ENCODE measurements at regions not wholly inside any gene's neighbourhood (a gene's known extent, or its start where the extent isn't known, plus 50 kb on each side); places are given as distances from the start of the nearest gene placed in this dataset.

DNA sequence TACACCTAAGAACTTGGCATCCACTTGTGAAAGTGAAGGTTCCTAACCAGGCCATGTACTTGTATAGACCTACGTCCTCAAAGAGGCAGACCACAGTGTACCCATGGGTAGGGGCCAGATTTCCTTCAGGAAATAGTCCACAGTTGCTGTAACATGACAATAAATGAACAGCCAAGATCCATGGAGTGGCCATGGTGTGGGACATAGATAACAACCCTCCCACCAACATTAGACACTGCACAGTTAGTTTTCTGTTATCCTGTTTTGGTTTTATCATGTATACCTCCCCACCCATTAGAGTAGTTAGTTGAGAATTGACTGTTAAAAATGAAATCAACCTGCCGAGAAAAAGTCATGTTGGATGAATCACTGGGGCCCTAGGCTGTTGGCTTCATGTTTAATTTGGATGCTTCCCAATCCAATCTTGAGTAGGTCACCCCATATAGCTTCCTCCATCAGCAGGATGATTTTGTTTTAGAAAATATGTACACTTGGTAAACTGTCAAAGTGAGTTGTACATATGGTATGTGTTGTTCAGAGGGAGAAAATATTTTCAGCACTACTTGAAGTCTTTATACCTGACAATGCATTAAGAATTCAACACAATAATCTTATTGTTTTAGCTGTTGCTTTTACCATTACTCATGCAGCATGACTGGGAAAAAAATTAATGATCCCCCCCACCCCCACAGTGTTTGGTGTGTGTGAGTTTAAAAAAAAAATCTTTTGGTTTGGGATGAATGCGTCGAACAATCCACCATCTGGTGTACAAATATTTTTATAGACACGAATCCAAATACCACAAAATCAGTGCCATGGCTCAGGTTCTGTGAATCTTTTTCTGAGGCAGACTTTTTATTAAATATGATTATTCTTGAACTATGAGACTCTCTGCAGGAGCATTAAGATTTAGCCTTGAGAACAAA lies 88.3 kb upstream of the ARHGAP29 start:
- H3K27ac ChIP-seq, result peak overlapping the region; percentile 61
- H3K4me1 ChIP-seq, result peaks cover 40% of the 10 kb centered on the region
- 16% methylated on average over 5 of the region's 5 CpGs for WGBS
- no peak for DNase-seq (ENCODE audit: low spot score in 2 of 2)
- no peak overlapping the region for H3K4me3 ChIP-seq
- no peak for TF ChIP-seq EP300 (IDR thresholded peaks at IDR 0.05)
- TF ChIP-seq, protein P1, sequence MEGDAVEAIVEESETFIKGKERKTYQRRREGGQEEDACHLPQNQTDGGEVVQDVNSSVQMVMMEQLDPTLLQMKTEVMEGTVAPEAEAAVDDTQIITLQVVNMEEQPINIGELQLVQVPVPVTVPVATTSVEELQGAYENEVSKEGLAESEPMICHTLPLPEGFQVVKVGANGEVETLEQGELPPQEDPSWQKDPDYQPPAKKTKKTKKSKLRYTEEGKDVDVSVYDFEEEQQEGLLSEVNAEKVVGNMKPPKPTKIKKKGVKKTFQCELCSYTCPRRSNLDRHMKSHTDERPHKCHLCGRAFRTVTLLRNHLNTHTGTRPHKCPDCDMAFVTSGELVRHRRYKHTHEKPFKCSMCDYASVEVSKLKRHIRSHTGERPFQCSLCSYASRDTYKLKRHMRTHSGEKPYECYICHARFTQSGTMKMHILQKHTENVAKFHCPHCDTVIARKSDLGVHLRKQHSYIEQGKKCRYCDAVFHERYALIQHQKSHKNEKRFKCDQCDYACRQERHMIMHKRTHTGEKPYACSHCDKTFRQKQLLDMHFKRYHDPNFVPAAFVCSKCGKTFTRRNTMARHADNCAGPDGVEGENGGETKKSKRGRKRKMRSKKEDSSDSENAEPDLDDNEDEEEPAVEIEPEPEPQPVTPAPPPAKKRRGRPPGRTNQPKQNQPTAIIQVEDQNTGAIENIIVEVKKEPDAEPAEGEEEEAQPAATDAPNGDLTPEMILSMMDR (IDR thresholded peaks at IDR 0.05), result no peak
- no peak for TF ChIP-seq POLR2A (IDR thresholded peaks at IDR 0.05)
- TF ChIP-seq POLR2AphosphoS5 (IDR thresholded peaks at IDR 0.05), result no peak
- no peaks in the 10 kb centered on the region for H3K36me3 ChIP-seq
- no peaks in the 10 kb centered on the region for H3K9me3 ChIP-seq
- H3K27me3 ChIP-seq, result no peaks in the 10 kb centered on the region

- Histone ChIP-seq H3K27ac (peak overlapping the region; percentile 61), H3K4me3 (no peak overlapping the region), H3K27me3 (no peaks in the 10 kb centered on the region), H3K4me1 (peaks cover 40% of the 10 kb centered on the region), H3K9me3 (no peaks in the 10 kb centered on the region), H3K36me3 (no peaks in the 10 kb centered on the region)
- 67% methylated on average over 4 of the region's 4 CpGs for WGBS
- no peak for TF ChIP-seq EP300 (IDR thresholded peaks at IDR 0.05)
- TF ChIP-seq, protein P1 (IDR thresholded peaks at IDR 0.05), result no peak
- TF ChIP-seq POLR2AphosphoS5 (IDR thresholded peaks at IDR 0.05), result no peak
- TF ChIP-seq POLR2A (IDR thresholded peaks at IDR 0.05), result no peak
- DNase-seq (ENCODE audit: low spot score in 2 of 2), result no peak
Observed at GRCh38 chr1:94324178-94324544, 86.8 kb upstream of the ARHGAP29 start.

GRCh38 chr1:94323311-94324177 lies 86.2 kb upstream of the ARHGAP29 start:
- Histone ChIP-seq H3K36me3 (no peaks in the 10 kb centered on the region), H3K9me3 (no peaks in the 10 kb centered on the region), H3K4me1 (peaks cover 40% of the 10 kb centered on the region), H3K27ac (peak overlapping the region; percentile 36), H3K4me3 (no peak overlapping the region), H3K27me3 (no peaks in the 10 kb centered on the region)
- DNase-seq (ENCODE audit: low spot score in 2 of 2), result no peak
- TF ChIP-seq POLR2AphosphoS5 (IDR thresholded peaks at IDR 0.05), result no peak
- TF ChIP-seq, protein P1 (IDR thresholded peaks at IDR 0.05), result no peak
- no peak for TF ChIP-seq POLR2A (IDR thresholded peaks at IDR 0.05)
- no peak for TF ChIP-seq EP300 (IDR thresholded peaks at IDR 0.05)
- 72% methylated on average over 7 of the region's 7 CpGs for WGBS

DNA sequence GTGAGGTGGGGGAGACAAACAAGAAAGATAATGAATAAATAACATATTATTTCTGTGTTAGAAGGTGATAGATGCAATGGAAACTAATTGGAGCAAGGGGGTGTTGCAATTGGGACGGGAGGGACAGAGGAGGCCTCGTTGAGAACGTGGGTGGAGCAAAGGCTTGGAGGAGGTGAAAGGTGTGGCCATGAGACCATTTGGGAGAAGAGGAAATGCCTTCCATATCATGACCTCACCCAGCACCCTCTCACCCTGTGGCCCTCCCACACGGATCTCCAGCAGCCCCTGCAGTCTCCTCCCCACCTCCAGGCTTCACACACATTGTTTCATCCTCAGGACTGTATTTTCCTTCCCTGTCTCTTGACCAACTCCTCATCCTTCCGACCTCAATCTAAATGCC lies 85.3 kb upstream of the ARHGAP29 start:
- no peak for TF ChIP-seq EP300 (IDR thresholded peaks at IDR 0.05)
- TF ChIP-seq, protein P1 (IDR thresholded peaks at IDR 0.05), result no peak
- no peak for TF ChIP-seq POLR2AphosphoS5 (IDR thresholded peaks at IDR 0.05)
- TF ChIP-seq POLR2A (IDR thresholded peaks at IDR 0.05), result no peak
- DNase-seq (ENCODE audit: low spot score in 2 of 2), result no peak
- Histone ChIP-seq H3K27me3 (no peaks in the 10 kb centered on the region), H3K27ac (no peak overlapping the region), H3K4me3 (no peak overlapping the region), H3K4me1 (peaks cover 37% of the 10 kb centered on the region), H3K36me3 (no peaks in the 10 kb centered on the region), H3K9me3 (no peaks in the 10 kb centered on the region)
- 73% methylated on average over 5 of the region's 5 CpGs for WGBS

- Histone ChIP-seq H3K4me1 (peaks cover 28% of the 10 kb centered on the region), H3K36me3 (no peaks in the 10 kb centered on the region), H3K27me3 (no peaks in the 10 kb centered on the region), H3K9me3 (no peaks in the 10 kb centered on the region), H3K4me3 (no peak overlapping the region), H3K27ac (no peak overlapping the region)
- TF ChIP-seq POLR2AphosphoS5 (IDR thresholded peaks at IDR 0.05) (no peak), EP300 (IDR thresholded peaks at IDR 0.05) (no peak), POLR2A (IDR thresholded peaks at IDR 0.05) (no peak)
- TF ChIP-seq, protein P1 (IDR thresholded peaks at IDR 0.05), result no peak
- WGBS, result 55% methylated on average over 3 of the region's 3 CpGs
- no peak for DNase-seq (ENCODE audit: low spot score in 2 of 2)
Observed at GRCh38 chr1:94321662-94322061, 84.3 kb upstream of the ARHGAP29 start.

Measured in suprapubic skin (tissue), 4 donors.